ENCODE measurements at regions not wholly inside any gene's neighbourhood (a gene's known extent, or its start where the extent isn't known, plus 50 kb on each side); places are given as distances from the start of the nearest gene placed in this dataset.

DNA sequence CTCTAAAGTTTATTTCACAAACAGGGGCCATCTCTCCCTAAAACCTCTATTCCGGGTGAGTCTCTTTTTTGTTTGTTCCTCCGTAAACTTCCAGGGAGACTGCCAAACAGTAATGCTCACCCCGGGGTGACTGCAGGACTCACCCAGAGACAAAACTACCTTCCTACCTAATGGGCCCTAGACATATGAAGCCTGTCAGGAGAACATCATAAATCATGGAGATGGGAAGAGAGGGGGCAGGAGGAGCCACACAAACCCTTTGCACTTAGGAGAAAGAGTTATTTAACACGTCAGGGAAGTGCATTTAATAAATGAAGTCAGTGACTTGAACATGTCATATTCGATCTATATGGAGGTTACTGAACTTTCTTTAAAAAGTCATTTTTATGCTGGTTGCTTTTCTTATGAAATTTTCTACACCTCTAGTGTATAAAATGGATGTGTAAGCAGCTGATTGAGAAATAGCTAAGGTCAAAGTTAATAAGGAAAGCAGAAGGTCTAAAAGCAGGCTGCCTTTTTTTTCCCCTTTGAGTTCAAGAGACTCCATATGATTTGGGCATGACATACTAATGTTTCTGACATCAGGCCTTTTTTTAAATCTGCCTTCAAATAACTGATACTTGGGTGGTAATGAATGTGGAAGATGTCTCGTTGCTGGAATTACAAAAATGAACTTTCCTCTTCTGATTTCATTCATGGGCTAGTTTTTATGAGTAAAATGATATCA, 286.9 kb upstream of the USP25 start:
- peaks cover 2% of the 10 kb centered on the region for H3K9me3 ChIP-seq (ENCODE audit: severe bottlenecking)
- H3K4me3 ChIP-seq (ENCODE audit: low read depth, low read length): no peak overlapping the region
- no peak overlapping the region for H3K27ac ChIP-seq
- H3K27me3 ChIP-seq (ENCODE audit: insufficient read depth, low read depth, severe bottlenecking): no peaks in the 10 kb centered on the region
- TF ChIP-seq, protein P1, sequence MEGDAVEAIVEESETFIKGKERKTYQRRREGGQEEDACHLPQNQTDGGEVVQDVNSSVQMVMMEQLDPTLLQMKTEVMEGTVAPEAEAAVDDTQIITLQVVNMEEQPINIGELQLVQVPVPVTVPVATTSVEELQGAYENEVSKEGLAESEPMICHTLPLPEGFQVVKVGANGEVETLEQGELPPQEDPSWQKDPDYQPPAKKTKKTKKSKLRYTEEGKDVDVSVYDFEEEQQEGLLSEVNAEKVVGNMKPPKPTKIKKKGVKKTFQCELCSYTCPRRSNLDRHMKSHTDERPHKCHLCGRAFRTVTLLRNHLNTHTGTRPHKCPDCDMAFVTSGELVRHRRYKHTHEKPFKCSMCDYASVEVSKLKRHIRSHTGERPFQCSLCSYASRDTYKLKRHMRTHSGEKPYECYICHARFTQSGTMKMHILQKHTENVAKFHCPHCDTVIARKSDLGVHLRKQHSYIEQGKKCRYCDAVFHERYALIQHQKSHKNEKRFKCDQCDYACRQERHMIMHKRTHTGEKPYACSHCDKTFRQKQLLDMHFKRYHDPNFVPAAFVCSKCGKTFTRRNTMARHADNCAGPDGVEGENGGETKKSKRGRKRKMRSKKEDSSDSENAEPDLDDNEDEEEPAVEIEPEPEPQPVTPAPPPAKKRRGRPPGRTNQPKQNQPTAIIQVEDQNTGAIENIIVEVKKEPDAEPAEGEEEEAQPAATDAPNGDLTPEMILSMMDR (IDR thresholded peaks at IDR 0.05; ENCODE audit: low read depth, low read length): no peak
- no peaks in the 10 kb centered on the region for H3K36me3 ChIP-seq
- no peak for DNase-seq

DNA sequence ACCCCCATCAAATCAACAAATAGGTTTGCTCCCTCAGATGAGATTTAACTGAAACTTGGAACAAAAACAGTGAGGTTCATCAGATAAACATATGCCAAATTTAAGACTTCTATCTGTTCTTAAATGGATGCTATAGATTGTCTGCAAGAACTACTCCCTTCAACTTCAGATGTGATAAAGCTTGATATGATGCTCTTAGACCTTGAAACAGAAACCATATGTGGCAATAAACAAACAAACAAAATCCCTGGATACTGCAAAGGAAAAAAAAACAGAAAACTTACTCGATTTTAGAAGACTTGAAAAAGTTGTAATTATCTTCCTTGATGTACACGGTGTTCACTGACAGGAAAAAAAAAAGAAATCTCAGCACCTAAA, 286.1 kb upstream of the USP25 start:
- no peaks in the 10 kb centered on the region for H3K27me3 ChIP-seq (ENCODE audit: insufficient read depth, low read depth, severe bottlenecking)
- TF ChIP-seq, protein P1 (IDR thresholded peaks at IDR 0.05; ENCODE audit: low read depth, low read length): no peak
- H3K9me3 ChIP-seq (ENCODE audit: severe bottlenecking): peaks cover 2% of the 10 kb centered on the region
- H3K27ac ChIP-seq: no peak overlapping the region
- no peak overlapping the region for H3K4me3 ChIP-seq (ENCODE audit: low read depth, low read length)
- no peaks in the 10 kb centered on the region for H3K36me3 ChIP-seq
- DNase-seq: no peak

DNA sequence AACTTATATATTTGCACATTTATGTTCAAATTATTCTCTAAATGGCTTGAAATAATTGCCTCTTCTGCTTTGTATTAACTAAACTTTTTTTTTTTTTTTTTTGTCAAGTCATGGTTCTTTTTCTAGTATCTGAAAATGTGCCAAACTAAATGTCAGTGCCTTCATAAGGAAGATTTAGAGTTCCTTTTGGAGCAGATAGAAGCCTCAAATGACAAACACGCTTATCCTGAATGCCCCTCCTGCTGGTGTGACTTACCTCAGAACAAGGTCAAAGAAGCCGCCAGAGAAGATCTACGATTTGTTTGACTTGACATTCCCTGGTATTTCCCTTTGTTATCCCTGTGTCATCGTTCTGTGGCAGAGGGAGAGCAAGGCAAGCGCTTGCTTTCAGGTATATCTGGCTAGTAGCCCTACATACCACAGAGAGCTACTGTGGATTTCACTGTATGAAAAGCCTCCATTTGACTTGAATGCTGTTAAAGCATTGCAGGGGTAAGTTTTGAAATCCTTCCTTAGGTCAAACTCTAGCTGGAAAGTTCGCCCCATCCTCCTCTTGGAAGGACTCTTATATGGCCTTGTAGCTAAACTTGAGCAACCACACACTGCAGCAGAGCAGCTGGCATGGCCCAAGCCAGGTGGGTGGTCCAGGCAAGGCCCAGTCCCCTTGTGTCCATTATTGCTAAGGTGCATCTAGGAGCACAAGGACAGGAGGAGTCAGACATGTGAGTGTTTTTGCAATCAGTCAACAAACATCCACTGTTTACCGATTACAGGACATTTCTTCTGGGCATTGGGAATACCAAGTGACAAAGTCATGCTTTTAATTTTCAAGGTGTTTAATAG, 285.4 kb upstream of the USP25 start:
- Histone ChIP-seq H3K36me3 (no peaks in the 10 kb centered on the region), H3K4me3 (ENCODE audit: low read depth, low read length) (no peak overlapping the region), H3K27me3 (ENCODE audit: insufficient read depth, low read depth, severe bottlenecking) (no peaks in the 10 kb centered on the region), H3K9me3 (ENCODE audit: severe bottlenecking) (peaks cover 2% of the 10 kb centered on the region), H3K27ac (no peak overlapping the region)
- TF ChIP-seq, protein P1 (IDR thresholded peaks at IDR 0.05; ENCODE audit: low read depth, low read length): no peak
- no peak for DNase-seq

DNA sequence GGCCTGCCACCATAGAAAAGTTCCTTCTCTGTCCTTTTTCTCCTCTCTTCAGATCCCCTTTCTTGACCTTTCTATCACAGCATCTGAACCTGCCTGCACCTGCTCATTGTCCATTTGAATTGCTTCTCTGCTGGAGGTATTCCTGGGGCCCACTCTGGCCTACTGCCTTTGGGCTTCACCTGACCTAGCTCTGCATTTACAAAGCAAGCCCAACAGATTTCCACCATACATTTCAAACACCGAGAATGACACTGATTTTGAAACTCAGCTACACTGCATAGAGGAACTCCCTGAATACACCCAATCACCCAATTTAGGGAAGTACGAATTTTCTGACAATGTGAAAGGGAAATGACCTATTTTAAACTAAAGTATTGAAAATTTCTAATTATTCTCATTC, 284.5 kb upstream of the USP25 start:
- Histone ChIP-seq H3K36me3 (no peaks in the 10 kb centered on the region), H3K27ac (no peak overlapping the region), H3K27me3 (ENCODE audit: insufficient read depth, low read depth, severe bottlenecking) (no peaks in the 10 kb centered on the region), H3K9me3 (ENCODE audit: severe bottlenecking) (peaks cover 7% of the 10 kb centered on the region), H3K4me3 (ENCODE audit: low read depth, low read length) (no peak overlapping the region)
- TF ChIP-seq, protein P1 (IDR thresholded peaks at IDR 0.05; ENCODE audit: low read depth, low read length): no peak
- no peak for DNase-seq

DNA sequence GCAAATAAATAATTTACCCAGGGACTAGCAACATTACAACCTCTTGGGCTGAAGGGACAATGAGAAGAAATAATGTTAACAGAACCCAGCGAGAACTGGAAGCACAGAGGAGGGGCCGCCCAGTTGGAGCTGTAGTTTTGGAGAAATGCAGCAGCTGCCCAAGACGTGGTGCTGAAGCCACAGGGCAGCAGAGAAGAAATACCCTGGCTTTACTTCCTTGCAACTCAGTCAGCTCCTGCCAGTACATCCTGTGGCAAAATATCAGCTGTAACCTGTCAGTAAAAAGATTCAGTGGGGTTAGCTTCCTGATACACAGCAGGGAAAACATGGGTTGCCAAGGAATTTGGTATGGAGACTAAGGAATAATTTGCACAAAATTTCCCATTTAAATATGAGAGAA, 283.6 kb upstream of the USP25 start:
- Histone ChIP-seq H3K27ac (no peak overlapping the region), H3K36me3 (no peaks in the 10 kb centered on the region), H3K4me3 (ENCODE audit: low read depth, low read length) (no peak overlapping the region), H3K27me3 (ENCODE audit: insufficient read depth, low read depth, severe bottlenecking) (no peaks in the 10 kb centered on the region), H3K9me3 (ENCODE audit: severe bottlenecking) (peaks cover 7% of the 10 kb centered on the region)
- no peak for DNase-seq
- TF ChIP-seq, protein P1 (IDR thresholded peaks at IDR 0.05; ENCODE audit: low read depth, low read length): no peak

All from WERI-Rb-1 (cell line).